ENCODE measurements at regions not wholly inside any gene's neighbourhood (a gene's known extent, or its start where the extent isn't known, plus 50 kb on each side); places are given as distances from the start of the nearest gene placed in this dataset.

GRCh38 chr20:39277185-39277584 is 315.0 kb downstream of the DHX35 start:
- DNase-seq, result no peak

GRCh38 chr20:39270837-39271604 is 308.9 kb downstream of the DHX35 start:
- no peak for DNase-seq

- DNase-seq, result no peak
Observed at GRCh38 chr20:39269493-39270217, 307.5 kb downstream of the DHX35 start.

GRCh38 chr20:39268981-39269461 is 306.9 kb downstream of the DHX35 start:
- peak; percentile 9 to 19 for DNase-seq

GRCh38 chr20:39268491-39268951 is 306.4 kb downstream of the DHX35 start:
- no peak for DNase-seq

GRCh38 chr20:39266989-39267388 is 304.8 kb downstream of the DHX35 start:
- no peak for DNase-seq

- peak; percentile 6 to 21 for DNase-seq
Observed at GRCh38 chr20:39264506-39265172, 302.5 kb downstream of the DHX35 start.

GRCh38 chr20:39263076-39263475 is 300.9 kb downstream of the DHX35 start:
- no peak for DNase-seq

- DNase-seq, result no peak
Observed at GRCh38 chr20:39259808-39260207, 297.7 kb downstream of the DHX35 start.

- no peak for DNase-seq
Observed at GRCh38 chr20:39259010-39259803, 297.1 kb downstream of the DHX35 start.

- DNase-seq, result no peak
Observed at GRCh38 chr20:39258253-39258652, 296.1 kb downstream of the DHX35 start.

GRCh38 chr20:39253051-39253755 is 291.1 kb downstream of the DHX35 start:
- no peak for DNase-seq

GRCh38 chr20:39252035-39252434 is 289.9 kb downstream of the DHX35 start:
- DNase-seq, result no peak

GRCh38 chr20:39249798-39250197 is 287.7 kb downstream of the DHX35 start:
- no peak for DNase-seq

- no peak for DNase-seq
Observed at GRCh38 chr20:39248862-39249485, 286.8 kb downstream of the DHX35 start.

GRCh38 chr20:39248171-39248861 is 286.2 kb downstream of the DHX35 start:
- no peak for DNase-seq

GRCh38 chr20:39246436-39246835 is 284.3 kb downstream of the DHX35 start:
- no peak for DNase-seq

- no peak for DNase-seq
Observed at GRCh38 chr20:39245685-39246311, 283.7 kb downstream of the DHX35 start.

GRCh38 chr20:39243962-39244361 is 281.8 kb downstream of the DHX35 start:
- DNase-seq, result no peak

GRCh38 chr20:39242614-39243013 is 280.5 kb downstream of the DHX35 start:
- no peak for DNase-seq
